ENCODE measurements at regions not wholly inside any gene's neighbourhood (a gene's known extent, or its start where the extent isn't known, plus 50 kb on each side); places are given as distances from the start of the nearest gene placed in this dataset.

DNA sequence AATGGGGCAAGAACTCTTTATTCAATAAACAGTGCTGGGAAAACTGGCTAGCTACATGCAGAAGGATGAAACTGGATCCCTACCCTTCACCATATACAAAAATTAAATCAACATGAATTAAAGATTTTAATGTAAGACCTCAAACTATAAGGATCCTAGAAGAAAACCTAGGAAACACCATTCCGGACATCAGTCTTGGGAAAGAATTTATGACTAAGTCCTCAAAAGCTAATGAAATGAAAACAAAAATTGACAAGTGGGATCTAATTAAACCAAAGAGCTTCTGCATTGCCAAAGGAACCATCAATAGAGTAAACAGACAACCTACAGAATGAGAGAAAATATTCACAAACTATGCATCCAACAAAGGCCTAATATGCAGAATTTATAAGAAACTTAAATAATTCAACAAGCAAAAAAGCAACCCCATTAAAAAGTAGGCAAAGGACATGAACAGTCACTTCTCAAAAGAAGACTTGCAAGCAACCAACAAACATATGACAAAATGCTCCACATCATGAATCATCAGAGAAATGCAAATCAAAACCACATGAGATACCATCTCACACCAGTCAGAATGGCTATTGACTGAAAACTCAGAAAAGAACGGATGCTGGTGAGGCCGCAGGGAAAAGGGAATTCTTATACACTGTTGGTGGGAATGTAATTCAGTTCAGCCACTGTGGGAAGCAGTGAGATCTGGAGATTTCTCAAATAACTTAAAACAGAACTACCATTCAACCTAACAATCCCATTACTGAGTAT lies 104.3 kb upstream of the MAP3K1 start:
- peaks cover 2% of the 10 kb centered on the region for H3K9me3 Mint-ChIP-seq
- CTCF ChIA-PET: interaction anchor here (0.8 to 1.3 kb wide), 2 partner anchors 12 to 446 kb away, joined by 3 read pairs; no protein-coding TSS in a partner anchor
- peaks cover 3% of the 10 kb centered on the region for H3K27me3 Mint-ChIP-seq
- no peaks in the 10 kb centered on the region for H3K36me3 Mint-ChIP-seq (ENCODE audit: low read depth)
- H3K27ac Mint-ChIP-seq: no peak overlapping the region
- POLR2A ChIA-PET: no interaction called here
- DNase-seq (no peak), ATAC-seq (peak; percentile 39)
- TF ChIP-seq, protein P1, sequence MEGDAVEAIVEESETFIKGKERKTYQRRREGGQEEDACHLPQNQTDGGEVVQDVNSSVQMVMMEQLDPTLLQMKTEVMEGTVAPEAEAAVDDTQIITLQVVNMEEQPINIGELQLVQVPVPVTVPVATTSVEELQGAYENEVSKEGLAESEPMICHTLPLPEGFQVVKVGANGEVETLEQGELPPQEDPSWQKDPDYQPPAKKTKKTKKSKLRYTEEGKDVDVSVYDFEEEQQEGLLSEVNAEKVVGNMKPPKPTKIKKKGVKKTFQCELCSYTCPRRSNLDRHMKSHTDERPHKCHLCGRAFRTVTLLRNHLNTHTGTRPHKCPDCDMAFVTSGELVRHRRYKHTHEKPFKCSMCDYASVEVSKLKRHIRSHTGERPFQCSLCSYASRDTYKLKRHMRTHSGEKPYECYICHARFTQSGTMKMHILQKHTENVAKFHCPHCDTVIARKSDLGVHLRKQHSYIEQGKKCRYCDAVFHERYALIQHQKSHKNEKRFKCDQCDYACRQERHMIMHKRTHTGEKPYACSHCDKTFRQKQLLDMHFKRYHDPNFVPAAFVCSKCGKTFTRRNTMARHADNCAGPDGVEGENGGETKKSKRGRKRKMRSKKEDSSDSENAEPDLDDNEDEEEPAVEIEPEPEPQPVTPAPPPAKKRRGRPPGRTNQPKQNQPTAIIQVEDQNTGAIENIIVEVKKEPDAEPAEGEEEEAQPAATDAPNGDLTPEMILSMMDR (IDR thresholded peaks at IDR 0.05): no peak
- H3K4me1 Mint-ChIP-seq (ENCODE audit: low read depth): peaks cover 6% of the 10 kb centered on the region
- H3K4me3 Mint-ChIP-seq: no peak overlapping the region
- intact Hi-C loops (cut with micrococcal nuclease): no loop called here

DNA sequence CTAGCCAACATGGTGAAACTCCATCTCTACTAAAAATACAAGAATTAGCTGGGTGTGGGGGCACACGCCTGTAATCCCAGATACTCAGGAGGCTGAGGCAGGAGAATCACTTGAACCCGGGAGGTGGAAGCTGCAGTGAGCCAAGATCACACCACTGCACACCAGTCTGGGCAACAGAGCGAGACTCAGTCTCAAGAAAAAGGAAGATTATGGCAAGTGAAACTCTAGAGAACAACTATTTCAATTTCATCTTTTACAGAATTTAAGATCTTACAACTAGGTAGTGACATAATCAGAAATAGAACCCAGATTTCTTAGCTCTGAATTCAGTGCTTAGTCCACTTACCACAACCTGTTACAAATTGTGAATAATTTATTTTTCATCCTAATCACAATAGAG lies 108.8 kb upstream of the MAP3K1 start:
- Mint-ChIP-seq H3K36me3 (ENCODE audit: low read depth) (no peaks in the 10 kb centered on the region), H3K27ac (no peak overlapping the region), H3K9me3 (peaks cover 2% of the 10 kb centered on the region), H3K4me1 (ENCODE audit: low read depth) (peaks cover 6% of the 10 kb centered on the region), H3K27me3 (peaks cover 3% of the 10 kb centered on the region), H3K4me3 (no peak overlapping the region)
- no peak for ATAC-seq
- intact Hi-C loops (cut with micrococcal nuclease): no loop called here
- DNase-seq: no peak
- ChIA-PET CTCF (no interaction called here), POLR2A (no interaction called here)
- TF ChIP-seq, protein P1 (IDR thresholded peaks at IDR 0.05): no peak

DNA sequence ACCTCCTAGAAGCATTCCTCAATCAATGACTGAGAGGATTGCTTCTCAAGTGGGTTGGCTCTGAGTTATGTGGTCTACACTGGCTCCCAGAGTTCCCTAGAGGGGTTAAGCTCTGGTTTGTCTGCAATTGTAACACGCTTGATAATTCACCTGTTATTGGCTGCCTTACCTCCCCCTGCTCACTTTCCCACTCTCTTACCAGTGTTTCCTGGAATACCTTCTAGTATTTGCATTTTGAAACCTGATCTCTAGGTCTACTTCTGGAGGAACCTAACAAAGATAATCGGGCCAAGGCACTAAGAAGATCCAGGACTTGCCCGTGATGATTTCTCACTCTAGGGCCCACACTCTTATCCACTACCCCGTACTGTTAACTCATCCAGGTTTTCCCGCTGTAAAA lies 110.1 kb upstream of the MAP3K1 start:
- H3K36me3 Mint-ChIP-seq (ENCODE audit: low read depth): no peaks in the 10 kb centered on the region
- no peak overlapping the region for H3K27ac Mint-ChIP-seq
- TF ChIP-seq, protein P1 (IDR thresholded peaks at IDR 0.05): no peak
- ATAC-seq (no peak), DNase-seq (no peak)
- ChIA-PET CTCF (no interaction called here), POLR2A (no interaction called here)
- intact Hi-C loops (cut with micrococcal nuclease): no loop called here
- H3K4me1 Mint-ChIP-seq (ENCODE audit: low read depth): peaks cover 9% of the 10 kb centered on the region
- H3K4me3 Mint-ChIP-seq: no peak overlapping the region
- peaks cover 6% of the 10 kb centered on the region for H3K27me3 Mint-ChIP-seq
- H3K9me3 Mint-ChIP-seq: peaks cover 2% of the 10 kb centered on the region

DNA sequence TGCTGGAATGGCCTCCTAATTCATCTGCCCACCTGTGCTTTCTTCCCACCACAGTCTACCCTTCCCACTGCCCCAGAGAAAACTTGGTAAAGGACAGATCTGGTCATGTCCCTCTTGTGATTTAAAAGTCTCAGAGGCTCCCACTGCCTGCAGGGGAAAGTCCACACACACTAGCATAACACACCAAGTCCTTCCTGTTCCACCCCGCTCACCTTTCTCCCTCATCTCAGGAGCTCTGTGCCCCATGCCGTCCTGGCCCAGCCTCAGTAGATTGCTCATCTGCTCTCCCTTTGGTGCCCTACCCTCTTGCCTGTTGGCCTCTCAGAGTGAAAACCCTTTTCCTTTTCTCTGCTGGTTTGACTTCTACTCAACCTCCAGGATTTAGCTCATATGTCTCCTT lies 111.4 kb upstream of the MAP3K1 start:
- H3K9me3 Mint-ChIP-seq: no peaks in the 10 kb centered on the region
- peaks cover 9% of the 10 kb centered on the region for H3K4me1 Mint-ChIP-seq (ENCODE audit: low read depth)
- H3K27me3 Mint-ChIP-seq: peaks cover 6% of the 10 kb centered on the region
- ChIA-PET POLR2A (no interaction called here), CTCF (interaction anchor here (0.5 kb wide), 1 partner anchor 34 kb away, joined by 3 read pairs; no protein-coding TSS in a partner anchor)
- no peaks in the 10 kb centered on the region for H3K36me3 Mint-ChIP-seq (ENCODE audit: low read depth)
- intact Hi-C loops (cut with micrococcal nuclease): no loop called here
- no peak overlapping the region for H3K27ac Mint-ChIP-seq
- no peak overlapping the region for H3K4me3 Mint-ChIP-seq
- DNase-seq (no peak), ATAC-seq (no peak)
- TF ChIP-seq, protein P1 (IDR thresholded peaks at IDR 0.05): no peak

DNA sequence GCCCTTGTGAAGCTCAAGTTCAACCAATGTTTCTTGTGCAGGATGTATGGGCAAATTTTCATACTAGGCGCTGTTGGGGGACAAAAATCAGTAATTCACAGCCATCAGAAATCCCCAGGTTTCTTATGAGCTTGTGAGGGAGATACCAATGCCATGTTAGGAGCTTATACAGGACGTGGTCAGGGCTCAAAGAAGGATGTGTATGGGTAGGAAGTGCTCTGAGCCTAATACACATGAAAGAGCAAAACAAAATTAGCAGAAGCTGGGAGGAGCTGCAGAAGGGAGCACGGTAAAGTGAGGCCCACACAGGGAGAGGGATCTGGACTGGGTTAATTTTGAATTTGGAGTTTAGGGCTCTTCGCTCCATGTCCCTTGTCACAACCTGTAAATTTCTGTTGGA lies 114.6 kb upstream of the MAP3K1 start:
- intact Hi-C loops (cut with micrococcal nuclease): no loop called here

More for the DNA sequence above, 114.6 kb upstream of the MAP3K1 start:
- ChIA-PET POLR2A (interaction anchor here (0.6 kb wide), 1 partner anchor 22 kb away, joined by 3 read pairs; no protein-coding TSS in a partner anchor), CTCF (interaction anchor here (1.1 kb wide), 1 partner anchor 14 kb away, joined by 3 read pairs; no protein-coding TSS in a partner anchor)
- TF ChIP-seq, protein P1 (IDR thresholded peaks at IDR 0.05): no peak
- no peak for ATAC-seq
- H3K4me3 Mint-ChIP-seq: no peak overlapping the region
- no peak for DNase-seq
- peaks cover 3% of the 10 kb centered on the region for H3K27me3 Mint-ChIP-seq
- no peak overlapping the region for H3K27ac Mint-ChIP-seq
- H3K36me3 Mint-ChIP-seq (ENCODE audit: low read depth): no peaks in the 10 kb centered on the region
- H3K4me1 Mint-ChIP-seq (ENCODE audit: low read depth): peaks cover 14% of the 10 kb centered on the region
- no peaks in the 10 kb centered on the region for H3K9me3 Mint-ChIP-seq

Measured in activated CD8-positive, alpha-beta T cell treated with anti-CD3 and anti-CD28 coated beads for 36 hours (primary cell).